Lower leg skin (tissue), 3 donors: ENCODE measurements at regions not wholly inside any gene's neighbourhood (a gene's known extent, or its start where the extent isn't known, plus 50 kb on each side); places are given as distances from the start of the nearest gene placed in this dataset.

ENCODE experiments used
- CTCF ChIP-seq, 3 donors: fragments of 450-650 bp; IDR thresholded peaks; one replicate each; pipeline ENCODE4 v1.5.1; 2016; ENCODE audit warnings: antibody characterized with exemption in 3 of 3, mild to moderate bottlenecking in 3 of 3, moderate library complexity in 2 of 3
- POLR2A ChIP-seq, 2 donors: fragments of 450-650 bp; IDR thresholded peaks; one replicate each; pipeline ENCODE4 v1.6.1; 2016 to 2017; ENCODE audit warnings: antibody characterized with exemption in 2 of 2, mild to moderate bottlenecking in 1 of 2, moderate library complexity in 1 of 2

DNA sequence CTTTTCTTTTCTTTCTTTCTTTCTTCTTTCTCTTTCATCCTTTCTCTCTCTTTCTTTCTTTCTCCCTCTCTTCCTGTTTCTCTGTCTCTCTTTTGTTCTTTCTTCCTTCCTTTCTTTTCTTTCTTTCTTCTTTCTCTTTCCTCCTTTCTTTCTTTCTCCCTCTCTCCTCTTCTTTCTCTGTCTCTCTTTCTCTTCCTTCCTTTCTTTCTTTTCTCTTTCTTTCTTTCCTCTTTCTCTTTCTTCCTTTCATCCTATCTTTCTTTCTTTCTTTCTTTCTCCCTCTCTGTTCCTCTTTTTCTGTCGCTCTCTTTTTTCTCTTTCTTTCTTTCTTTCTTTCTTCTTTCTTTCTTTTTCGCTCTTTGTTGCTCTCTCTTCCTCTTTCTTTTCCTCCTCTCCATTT, 1149.2 kb upstream of the AUTS2 start:
- no peak for TF ChIP-seq POLR2A (IDR thresholded peaks at IDR 0.05)
- TF ChIP-seq CTCF (IDR thresholded peaks at IDR 0.05), result no peak
